Aorta (tissue), 5 donors: ENCODE measurements at regions not wholly inside any gene's neighbourhood (a gene's known extent, or its start where the extent isn't known, plus 50 kb on each side); places are given as distances from the start of the nearest gene placed in this dataset.

Experiments used
- ATAC-seq: fragments of 200-7000 bp; cut with Tn5 transposase; one replicate; pipeline ENCODE4 v1.9.1; 2022; ENCODE audit warnings: moderate library complexity; ENCODE audit not compliant: low FRiP score
- DNase-seq, 2 donors: peaks; one replicate each; pipeline ENCODE4 v3.0.0-alpha.2; 2020
- H3K27ac ChIP-seq, 2 donors: one replicate each; pipeline ENCODE4 v1.5.1; 2013; ENCODE audit warnings: low read length in 2 of 2, mild to moderate bottlenecking in 2 of 2, moderate library complexity in 2 of 2, control low read depth in 1 of 2, inconsistent platforms in 1 of 2, low read depth in 1 of 2
- H3K27me3 ChIP-seq, 2 donors: one replicate each; pipeline ENCODE4 v1.6.1; 2013; ENCODE audit warnings: control low read depth in 1 of 2, low read length in 1 of 2, mild to moderate bottlenecking in 1 of 2, moderate library complexity in 1 of 2; ENCODE audit not compliant: insufficient read depth in 2 of 2, control insufficient read depth in 1 of 2
- H3K36me3 ChIP-seq, 2 donors: one replicate each; pipeline ENCODE4 v1.6.1; 2013; ENCODE audit warnings: control low read depth in 1 of 2, low read length in 1 of 2, mild to moderate bottlenecking in 1 of 2; ENCODE audit not compliant: insufficient read depth in 2 of 2, control insufficient read depth in 1 of 2
- H3K4me1 ChIP-seq, 2 donors: one replicate each; pipeline ENCODE4 v1.6.1; 2013; ENCODE audit warnings: low read length in 2 of 2, control low read depth in 1 of 2, mild to moderate bottlenecking in 1 of 2, moderate library complexity in 1 of 2; ENCODE audit not compliant: insufficient read depth in 2 of 2, control insufficient read depth in 1 of 2
- H3K4me3 ChIP-seq, 2 donors: one replicate each; pipeline ENCODE4 v1.5.1; 2013; ENCODE audit warnings: low read length in 2 of 2, control low read depth in 1 of 2, mild to moderate bottlenecking in 1 of 2
- H3K9me3 ChIP-seq: one replicate; pipeline ENCODE4 v1.6.1; 2013; ENCODE audit warnings: mild to moderate bottlenecking, low read length; ENCODE audit not compliant: control insufficient read depth
- WGBS, 2 donors: extraction: QIAGEN DNeasy Blood & Tissue Kit; methylation state at CpG; one replicate each; pipeline ENCODE4 v1.1.7; 2013; 5-methylcytosine and 5-hydroxymethylcytosine counted together
- intact Hi-C, 2 donors: fragments of 100-400 bp; cut with DNase I; formaldehyde crosslinking; loops; one replicate each; pipeline versions ENCODE4 v1.14.2 to v1.15.0; 2022
- donor health status: healthy with polysubstance abuse.
- donor health status: Bipolar disorder and iron deficiency.
- donor health status: DM: no; HTN: no; CAD: no.
- donor health status: DM: no; HTN: no; CAD: no.
- donor health status: DM: yes; HTN: yes; CAD: no.

- H3K27me3 ChIP-seq: no peaks in the 10 kb centered on the region
- intact Hi-C loops: no loop called here
- H3K9me3 ChIP-seq: no peaks in the 10 kb centered on the region
- peaks cover 0 to 5% of the 10 kb centered on the region in 2 donors for H3K4me1 ChIP-seq
- 2 to 6% methylated on average over 2 of the region's 2 CpGs for WGBS, 2 donors
- ATAC-seq: no peak
- no peak for DNase-seq
- no peak overlapping the region for H3K4me3 ChIP-seq
- no peak overlapping the region for H3K27ac ChIP-seq
- H3K36me3 ChIP-seq: no peaks in the 10 kb centered on the region
These were observed 455.6 kb upstream of the ANKRD30A start for GRCh38 chr10:36669615-36670352.

- intact Hi-C loops: no loop called here
- Histone ChIP-seq H3K27me3 (no peaks in the 10 kb centered on the region), H3K9me3 (no peaks in the 10 kb centered on the region), H3K27ac (no peak overlapping the region), H3K4me3 (no peak overlapping the region), H3K4me1 (peaks cover 0 to 7% of the 10 kb centered on the region in 2 donors), H3K36me3 (no peaks in the 10 kb centered on the region)
- ATAC-seq: no peak
- no peak for DNase-seq
These were observed 458.9 kb upstream of the ANKRD30A start for GRCh38 chr10:36666451-36666850.

- Histone ChIP-seq H3K4me3 (no peak overlapping the region), H3K9me3 (no peaks in the 10 kb centered on the region), H3K36me3 (no peaks in the 10 kb centered on the region), H3K4me1 (peaks cover 0 to 2% of the 10 kb centered on the region in 2 donors), H3K27ac (no peak overlapping the region), H3K27me3 (no peaks in the 10 kb centered on the region)
- DNase-seq (no peak), ATAC-seq (no peak)
- intact Hi-C loops: no loop called here
- WGBS, 2 donors: 69 to 72% methylated on average over 4 of the region's 4 CpGs
These were observed 462.8 kb upstream of the ANKRD30A start for GRCh38 chr10:36662571-36662970.

GRCh38 chr10:36650274-36650673, 475.1 kb upstream of the ANKRD30A start:
- H3K4me3 ChIP-seq: no peak overlapping the region
- H3K27me3 ChIP-seq: no peaks in the 10 kb centered on the region
- 93 to 95% methylated on average over 6 of the region's 6 CpGs for WGBS, 2 donors
- no peak for DNase-seq
- H3K36me3 ChIP-seq: no peaks in the 10 kb centered on the region
- H3K9me3 ChIP-seq: peaks cover 5% of the 10 kb centered on the region
- no peak overlapping the region for H3K27ac ChIP-seq
- intact Hi-C loops: no loop called here
- H3K4me1 ChIP-seq: no peaks in the 10 kb centered on the region
- ATAC-seq: no peak

GRCh38 chr10:36647540-36647939, 477.9 kb upstream of the ANKRD30A start:
- Histone ChIP-seq H3K27ac (no peak overlapping the region), H3K4me3 (no peak overlapping the region), H3K4me1 (no peaks in the 10 kb centered on the region), H3K9me3 (peaks cover 5% of the 10 kb centered on the region), H3K27me3 (no peaks in the 10 kb centered on the region), H3K36me3 (no peaks in the 10 kb centered on the region)
- ATAC-seq (no peak), DNase-seq (no peak)
- intact Hi-C loops: no loop called here
- WGBS, 2 donors: 95 to 96% methylated on average over 10 of the region's 10 CpGs

- DNase-seq: no peak
- H3K4me3 ChIP-seq: no peak overlapping the region
- intact Hi-C loops: no loop called here
- no peak overlapping the region for H3K27ac ChIP-seq
- H3K4me1 ChIP-seq: no peaks in the 10 kb centered on the region
- 91 to 94% methylated on average over 4 of the region's 4 CpGs for WGBS, 2 donors
- no peaks in the 10 kb centered on the region for H3K9me3 ChIP-seq
- no peaks in the 10 kb centered on the region for H3K27me3 ChIP-seq
- no peaks in the 10 kb centered on the region for H3K36me3 ChIP-seq
- ATAC-seq: no peak
These were observed 484.8 kb upstream of the ANKRD30A start for GRCh38 chr10:36640626-36641025.

- ATAC-seq (no peak), DNase-seq (no peak)
- no peak overlapping the region for H3K27ac ChIP-seq
- H3K27me3 ChIP-seq: no peaks in the 10 kb centered on the region
- no peak overlapping the region for H3K4me3 ChIP-seq
- no peaks in the 10 kb centered on the region for H3K36me3 ChIP-seq
- WGBS, 2 donors: 97 to 98% methylated on average over 3 of the region's 3 CpGs
- no peaks in the 10 kb centered on the region for H3K9me3 ChIP-seq
- no peaks in the 10 kb centered on the region for H3K4me1 ChIP-seq
- intact Hi-C loops: no loop called here
These were observed 486.8 kb upstream of the ANKRD30A start for GRCh38 chr10:36638462-36639155.

- no peak for DNase-seq
- no peak for ATAC-seq
- Histone ChIP-seq H3K27me3 (no peaks in the 10 kb centered on the region), H3K36me3 (no peaks in the 10 kb centered on the region), H3K27ac (no peak overlapping the region), H3K4me1 (no peaks in the 10 kb centered on the region), H3K4me3 (no peak overlapping the region), H3K9me3 (no peaks in the 10 kb centered on the region)
- intact Hi-C loops: no loop called here
- 77 to 78% methylated on average over 2 of the region's 2 CpGs for WGBS, 2 donors
These were observed 488.5 kb upstream of the ANKRD30A start for GRCh38 chr10:36636879-36637278.

GRCh38 chr10:36636285-36636839, 489.0 kb upstream of the ANKRD30A start:
- Histone ChIP-seq H3K27me3 (no peaks in the 10 kb centered on the region), H3K9me3 (no peaks in the 10 kb centered on the region), H3K36me3 (no peaks in the 10 kb centered on the region), H3K4me1 (no peaks in the 10 kb centered on the region), H3K27ac (no peak overlapping the region), H3K4me3 (no peak overlapping the region)
- no peak for ATAC-seq
- DNase-seq: no peak
- intact Hi-C loops: no loop called here
- 42 to 65% methylated on average over 1 of the region's 1 CpG for WGBS, 2 donors
